GM18502 (cell line): ENCODE measurements at regions not wholly inside any gene's neighbourhood (a gene's known extent, or its start where the extent isn't known, plus 50 kb on each side); places are given as distances from the start of the nearest gene placed in this dataset.
"Not testable (repeated sequence)": the region's sequence is repeated elsewhere in the genome, so short reads cannot be mapped to it uniquely, and the experiment has no call there.

Experiments used
- ATAC-seq: cut with Tn5 transposase; IDR thresholded peaks from one replicate; pipeline ENCODE4 v1.9.1; 2021; ENCODE audit warnings: mild to moderate bottlenecking; ENCODE audit not compliant: unreplicated experiment, poor library complexity

GRCh38 chr2:236367506-236368289, 103.5 kb upstream of the ASB18 start:
- ATAC-seq = no peak

DNA sequence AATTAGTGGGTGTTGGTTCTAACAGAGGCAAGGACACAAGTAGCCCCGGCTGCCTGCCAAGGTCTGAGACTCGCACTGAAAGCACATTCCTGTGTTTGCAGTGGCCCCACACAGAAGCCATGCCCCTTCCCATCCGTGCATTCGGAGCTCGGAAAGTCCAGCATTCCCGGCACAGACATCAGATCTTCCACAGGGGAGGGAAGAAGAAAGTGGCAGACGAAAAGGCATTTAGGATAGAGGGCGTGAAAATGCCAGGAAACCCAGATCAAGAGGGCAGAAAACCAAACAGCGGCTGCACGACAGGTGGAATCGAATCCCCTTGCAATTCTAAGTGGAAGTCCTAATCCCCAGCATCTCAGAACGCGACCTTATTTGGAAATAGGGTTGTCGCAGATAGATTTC, 105.5 kb upstream of the ASB18 start:
- ATAC-seq = no peak

DNA sequence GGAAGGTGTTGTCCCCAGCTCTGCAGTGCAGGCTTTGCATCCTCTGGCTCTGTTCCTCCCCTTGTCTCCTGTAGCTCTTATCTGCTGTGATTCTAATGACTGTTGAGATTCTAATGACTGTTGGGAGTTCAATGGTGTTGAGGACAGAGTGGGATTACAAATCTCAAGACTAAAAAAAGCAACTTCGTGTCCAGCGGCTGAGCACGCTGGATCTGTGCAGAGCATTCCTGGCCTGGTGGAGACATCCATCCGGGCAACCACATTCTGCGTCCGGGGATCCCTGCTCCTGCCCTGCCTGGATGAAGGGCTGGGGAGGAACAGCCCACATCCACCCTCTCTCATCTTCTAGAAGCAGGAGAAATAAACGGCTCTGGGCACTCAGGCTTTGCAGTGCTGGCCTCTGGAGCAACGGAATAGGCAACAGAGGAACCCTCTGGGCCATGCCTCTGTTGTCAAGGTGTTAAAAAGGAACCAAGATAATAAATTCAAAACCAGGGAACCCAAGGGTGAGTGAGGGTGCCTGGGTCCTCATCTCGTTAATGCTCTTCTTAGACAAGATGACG, 106.7 kb upstream of the ASB18 start:
- no peak for ATAC-seq

- no peak for ATAC-seq
Measured at GRCh38 chr2:236375973-236376476, 111.8 kb upstream of the ASB18 start.

DNA sequence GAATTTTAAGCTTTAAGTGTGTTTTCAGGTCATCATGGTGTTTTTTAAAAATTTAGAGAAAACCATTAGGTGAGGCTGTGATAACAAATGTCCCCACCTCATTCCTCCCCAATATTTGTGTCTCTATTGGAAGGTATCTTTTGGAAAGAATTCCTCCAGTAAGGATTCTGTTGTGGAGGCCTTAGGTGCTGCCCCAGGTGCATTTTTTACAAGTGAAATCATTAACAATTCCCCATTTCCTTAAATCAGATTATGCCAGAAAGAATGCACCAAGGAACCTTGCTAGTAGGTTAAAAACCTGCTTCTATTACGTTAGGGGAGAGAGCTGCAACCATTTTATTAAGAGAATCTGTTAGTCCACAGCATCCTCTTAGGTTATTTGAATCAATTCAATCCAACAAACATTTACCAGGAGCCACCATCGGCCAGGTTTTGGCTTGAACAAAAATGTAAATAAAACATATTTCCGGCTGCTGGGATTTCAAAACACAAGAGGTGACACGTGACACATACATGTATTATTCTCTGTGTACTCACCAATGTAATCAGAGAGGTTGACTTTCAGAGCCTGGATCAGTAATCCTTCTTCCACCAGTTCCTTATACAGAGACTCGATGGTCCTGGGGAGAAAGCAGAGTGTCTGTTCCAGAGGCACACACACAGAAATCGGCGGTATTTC, 112.5 kb upstream of the ASB18 start:
- ATAC-seq = no peak

DNA sequence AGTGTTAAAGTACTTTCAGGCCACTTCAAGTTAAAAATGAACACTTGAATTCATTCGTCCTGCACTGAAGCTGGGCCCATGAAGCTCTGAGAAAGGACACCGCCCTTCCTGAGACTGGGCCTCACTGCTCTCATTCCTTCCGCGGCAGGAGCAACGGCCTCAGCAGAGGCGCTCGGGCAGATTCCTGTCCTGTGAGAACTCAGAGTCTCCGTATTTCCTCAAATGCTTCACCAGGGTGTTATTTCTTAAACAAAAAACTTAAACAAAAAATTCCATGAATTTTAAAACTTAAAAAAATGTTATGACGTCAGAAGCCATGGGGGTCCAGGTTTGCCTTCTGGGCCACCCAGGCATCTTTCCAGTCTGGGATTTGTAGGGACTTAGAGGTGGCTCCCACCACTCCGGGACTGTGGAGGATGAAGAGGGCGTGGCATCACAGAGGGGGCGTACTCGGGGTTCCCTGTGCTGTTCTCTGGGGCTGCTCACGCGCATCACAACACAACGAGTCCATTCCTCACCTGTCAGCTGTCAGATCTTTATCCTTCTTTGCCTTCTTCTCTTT, 115.9 kb upstream of the ASB18 start:
- no peak for ATAC-seq

- not testable (repeated sequence) for ATAC-seq
Measured at GRCh38 chr2:236381253-236381652, 117.0 kb upstream of the ASB18 start.

DNA sequence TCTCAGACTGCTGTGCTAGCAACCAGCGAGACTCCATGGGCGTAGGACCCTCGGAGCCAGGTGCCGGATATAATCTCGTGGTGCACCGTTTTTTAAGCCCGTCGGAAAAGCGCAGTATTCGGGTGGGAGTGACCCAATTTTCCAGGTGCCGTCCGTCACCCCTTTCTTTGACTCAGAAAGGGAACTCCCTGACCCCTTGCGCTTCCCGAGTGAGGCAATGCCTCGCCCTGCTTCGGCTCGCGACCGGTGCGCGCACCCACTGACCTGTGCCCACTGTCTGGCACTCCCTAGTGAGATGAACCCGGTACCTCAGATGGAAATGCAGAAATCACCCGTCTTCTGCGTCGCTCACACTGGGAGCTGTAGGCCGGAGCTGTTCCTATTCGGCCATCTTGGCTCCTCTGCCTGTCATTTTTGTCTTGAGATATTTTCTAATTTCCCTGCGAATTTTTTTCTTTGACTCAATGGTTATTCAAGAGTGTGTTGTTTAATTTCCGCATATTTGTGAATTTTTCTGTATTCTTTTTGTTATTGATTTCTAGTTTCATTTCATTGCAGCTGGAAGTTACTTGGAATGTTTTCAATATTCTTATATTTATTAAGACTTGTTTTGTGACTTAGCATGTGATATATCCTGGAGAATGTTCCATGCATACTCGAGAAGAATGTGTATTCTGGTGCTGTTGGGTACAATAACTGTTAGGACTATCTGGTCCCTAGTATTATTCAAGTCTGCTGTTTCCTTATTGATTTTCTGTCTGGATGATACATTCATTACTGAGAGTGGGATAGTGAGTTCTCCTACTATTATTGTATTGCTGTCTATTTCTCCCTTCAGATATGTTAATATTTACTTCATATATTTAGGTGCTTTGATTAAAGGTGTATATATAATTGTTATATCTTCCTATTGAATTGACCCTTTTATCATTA, 125.3 kb upstream of the ASB18 start:
- ATAC-seq = not testable (repeated sequence)

DNA sequence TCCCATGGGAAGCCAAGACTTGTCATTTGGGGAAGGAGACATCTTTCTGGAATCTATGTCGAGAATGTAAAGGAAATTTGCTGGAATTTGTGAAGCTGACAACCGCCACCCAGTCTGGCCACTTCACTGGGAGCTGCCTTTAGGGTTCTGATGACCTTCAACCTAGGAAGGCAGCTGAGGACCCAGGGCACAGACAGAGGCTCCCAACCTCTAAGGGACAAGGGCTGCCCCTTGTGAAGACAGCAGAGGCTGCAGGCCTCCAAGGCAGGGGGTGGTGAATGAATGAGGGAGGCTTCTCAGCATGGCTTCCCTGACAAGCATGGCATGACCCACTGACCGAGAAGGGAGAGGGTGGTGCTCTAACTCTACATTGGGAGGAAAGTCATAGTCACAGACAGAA, 128.9 kb upstream of the ASB18 start:
- no peak for ATAC-seq

DNA sequence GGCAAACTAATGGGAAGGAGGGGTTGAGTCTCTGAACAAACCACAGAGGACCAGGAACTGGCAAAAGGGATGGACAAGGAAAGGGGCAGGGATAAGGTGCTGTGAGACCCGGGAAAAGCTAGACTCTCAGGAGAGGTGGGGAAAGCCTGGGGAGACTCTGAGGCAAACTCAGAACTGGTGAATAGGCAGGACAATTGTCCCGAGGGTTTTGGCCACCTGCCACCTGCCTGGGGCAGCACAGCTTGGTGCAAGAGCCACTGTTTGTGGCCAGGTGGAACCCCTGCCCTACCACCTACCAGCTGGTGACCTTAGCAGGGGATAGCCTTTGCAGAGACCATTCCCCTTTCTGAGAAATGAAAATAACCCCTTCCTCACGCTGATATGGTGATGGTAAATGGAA, 129.4 kb upstream of the ASB18 start:
- ATAC-seq = no peak

DNA sequence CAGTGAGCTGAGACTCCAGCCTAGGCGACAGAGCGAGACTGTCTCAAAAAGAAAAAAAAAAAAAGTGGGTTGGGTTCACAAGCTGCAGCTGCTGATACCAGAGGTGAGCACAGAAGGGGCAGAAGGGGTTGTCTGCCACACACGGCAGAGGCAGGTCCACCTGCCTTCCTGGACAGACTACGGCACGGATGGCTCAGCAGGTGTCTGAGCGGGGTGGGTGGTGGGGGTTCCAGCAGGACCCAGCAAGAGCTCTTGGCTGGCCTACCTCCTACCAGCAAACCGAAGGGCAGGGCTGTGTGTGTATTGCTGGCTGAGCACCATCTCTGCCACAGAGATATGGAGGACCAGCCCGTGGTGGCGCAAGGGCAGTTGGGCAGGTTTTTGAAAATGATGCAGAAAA, 130.4 kb upstream of the ASB18 start:
- ATAC-seq = no peak

- ATAC-seq = no peak
Measured at GRCh38 chr2:236395067-236395466, 130.9 kb upstream of the ASB18 start.

DNA sequence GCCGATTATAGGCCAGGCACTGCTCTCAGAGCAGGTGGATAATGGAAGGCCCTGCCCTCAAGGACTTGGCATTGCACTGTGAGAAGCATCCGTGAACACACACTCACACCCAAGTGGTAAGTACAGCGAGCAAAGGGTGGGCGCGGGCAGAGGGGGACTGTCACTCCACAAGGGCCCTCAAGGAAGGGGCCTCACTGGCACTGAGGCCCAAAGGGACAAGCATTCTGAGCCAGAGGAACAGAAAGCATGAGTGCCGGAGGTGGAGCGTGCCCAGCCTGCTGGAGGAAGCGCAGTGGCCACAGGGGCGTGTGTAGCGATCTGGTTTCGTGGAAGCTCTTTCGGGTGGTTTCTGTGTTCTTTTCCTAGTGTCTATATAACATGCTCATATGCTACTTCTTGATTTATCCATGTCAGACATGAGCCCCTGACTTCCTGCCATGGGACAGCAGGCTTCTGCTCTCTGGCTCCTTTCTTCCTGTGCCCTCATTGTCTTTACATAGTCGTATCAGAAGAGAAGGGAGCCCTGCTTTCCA, 132.7 kb upstream of the ASB18 start:
- no peak for ATAC-seq

GRCh38 chr2:236397681-236398080, 133.5 kb upstream of the ASB18 start:
- no peak for ATAC-seq

GRCh38 chr2:236399409-236399808, 135.2 kb upstream of the ASB18 start:
- no peak for ATAC-seq

DNA sequence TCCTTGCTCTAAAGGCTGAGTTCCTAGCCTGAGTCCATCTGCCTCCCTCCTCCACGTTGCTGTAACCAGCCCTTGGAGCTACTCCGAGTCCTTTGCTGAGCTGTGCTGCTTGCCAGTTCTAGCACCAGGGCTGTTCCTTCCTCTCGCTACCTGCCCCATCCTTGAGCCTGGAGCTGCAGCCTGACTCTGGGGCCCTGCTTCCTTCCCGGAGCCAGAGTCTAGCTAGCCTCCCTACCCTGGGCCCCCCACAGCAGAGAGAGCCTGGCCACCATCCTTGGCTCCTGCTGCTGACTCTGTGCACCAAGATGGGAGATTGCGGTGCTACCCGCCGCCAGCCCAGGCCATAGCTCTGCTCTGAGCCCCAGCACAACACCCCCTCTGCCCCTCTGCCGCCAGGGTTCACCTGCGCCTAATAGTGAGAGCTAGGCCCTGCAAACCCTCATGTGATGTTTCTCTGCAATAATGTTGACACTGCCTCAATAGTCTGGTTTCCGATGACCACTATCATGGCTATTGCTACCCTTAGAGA, 135.9 kb upstream of the ASB18 start:
- no peak for ATAC-seq

- ATAC-seq = no peak
Measured at GRCh38 chr2:236400594-236401360, 136.6 kb upstream of the ASB18 start.

- no peak for ATAC-seq
Measured at GRCh38 chr2:236402033-236402790, 138.0 kb upstream of the ASB18 start.
